Thymus (tissue), 11 donors: ENCODE measurements at regions not wholly inside any gene's neighbourhood (a gene's known extent, or its start where the extent isn't known, plus 50 kb on each side); places are given as distances from the start of the nearest gene placed in this dataset.

Experiments
- DNase-seq, 9 donors: peaks; one replicate each; pipeline ENCODE4 v3.0.0-alpha.2; 2013; ENCODE audit warnings: low spot score in 9 of 9, low read depth in 6 of 9, missing footprints in 1 of 9
- H3K27ac ChIP-seq, 2 donors: one replicate each; pipeline ENCODE4 v1.5.1; 2013; ENCODE audit warnings: control low read depth in 1 of 2, low read depth in 1 of 2, low read length in 1 of 2, mild to moderate bottlenecking in 1 of 2, moderate library complexity in 1 of 2
- H3K27me3 ChIP-seq, 2 donors: one replicate each; pipeline ENCODE4 v1.5.1; 2013; ENCODE audit warnings: low read length in 1 of 2; ENCODE audit not compliant: control insufficient read depth in 2 of 2, insufficient read depth in 1 of 2
- H3K36me3 ChIP-seq, 2 donors: one replicate each; pipeline ENCODE4 v1.5.1; 2013; ENCODE audit warnings: low read length in 1 of 2, mild to moderate bottlenecking in 1 of 2, moderate library complexity in 1 of 2; ENCODE audit not compliant: control insufficient read depth in 2 of 2, insufficient read depth in 2 of 2
- H3K4me1 ChIP-seq, 2 donors: one replicate each; pipeline ENCODE4 v1.5.1; 2013; ENCODE audit warnings: low read length in 2 of 2; ENCODE audit not compliant: control insufficient read depth in 2 of 2, insufficient read depth in 2 of 2
- H3K4me3 ChIP-seq, 2 donors: one replicate each; pipeline ENCODE4 v1.5.1; 2013; ENCODE audit warnings: low read length in 2 of 2, control low read depth in 1 of 2, mild to moderate bottlenecking in 1 of 2
- H3K9me3 ChIP-seq, 2 donors: one replicate each; pipeline ENCODE4 v1.5.1; 2013; ENCODE audit warnings: low read length in 1 of 2, mild to moderate bottlenecking in 1 of 2; ENCODE audit not compliant: control insufficient read depth in 2 of 2, insufficient read depth in 1 of 2
- whole genome bisulfite sequencing: extraction: QIAGEN DNeasy Blood & Tissue Kit; methylation state at CpG from one replicate; pipeline ENCODE4 v1.1.7; 2013; 5-methylcytosine and 5-hydroxymethylcytosine counted together
- donor health status: healthy.

DNA sequence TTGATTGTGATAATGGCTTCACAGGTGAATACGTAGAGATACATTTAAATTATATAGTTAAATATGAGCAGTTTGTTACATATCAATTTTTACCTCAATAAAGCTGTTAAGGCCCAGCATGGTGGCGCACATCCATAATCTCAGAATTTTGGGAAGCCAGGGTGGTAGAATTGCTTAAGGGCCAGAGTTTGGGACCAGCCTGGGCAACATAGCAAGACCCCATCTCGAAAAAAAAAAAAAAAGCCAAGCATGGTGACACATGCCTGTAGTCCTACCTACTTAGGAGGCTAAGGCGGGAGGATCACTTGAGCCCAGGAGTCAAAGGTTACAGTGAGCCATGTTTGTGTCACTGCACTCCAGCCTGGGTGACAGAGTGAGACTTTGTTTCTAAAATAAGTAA is 138.7 kb upstream of the TMEM161B start:
- H3K4me1 ChIP-seq: no peaks in the 10 kb centered on the region
- DNase-seq: no peak
- H3K27me3 ChIP-seq: no peaks in the 10 kb centered on the region
- no peaks in the 10 kb centered on the region for H3K36me3 ChIP-seq
- no peak overlapping the region for H3K4me3 ChIP-seq
- no peaks in the 10 kb centered on the region for H3K9me3 ChIP-seq
- WGBS: 89% methylated on average over 4 of the region's 4 CpGs
- H3K27ac ChIP-seq: no peak overlapping the region

DNA sequence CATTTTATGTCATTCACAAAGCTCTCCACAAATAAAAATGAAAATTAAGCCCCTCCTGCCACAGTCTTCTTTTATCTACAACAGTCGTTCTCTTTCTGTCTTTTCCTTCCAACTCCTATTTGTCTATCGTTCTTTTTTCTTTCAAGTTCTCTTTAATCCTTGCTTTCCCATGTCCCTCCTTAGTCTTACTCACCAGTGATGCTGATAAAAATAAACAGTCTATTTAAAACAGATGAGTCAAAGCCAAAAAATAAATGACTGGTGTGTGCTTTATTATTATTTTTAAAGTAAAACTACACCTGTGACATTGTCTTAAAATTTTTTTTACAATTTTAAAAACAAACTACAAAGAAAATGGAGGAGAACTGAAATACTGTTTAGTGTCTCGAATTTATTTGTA is 137.1 kb upstream of the TMEM161B start:
- 91% methylated on average over 3 of the region's 3 CpGs for WGBS
- Histone ChIP-seq H3K4me1 (no peaks in the 10 kb centered on the region), H3K4me3 (no peak overlapping the region), H3K27me3 (no peaks in the 10 kb centered on the region), H3K36me3 (no peaks in the 10 kb centered on the region), H3K27ac (no peak overlapping the region), H3K9me3 (no peaks in the 10 kb centered on the region)
- no peak for DNase-seq

GRCh38 chr5:88404405-88404804 is 135.8 kb upstream of the TMEM161B start:
- WGBS: 92% methylated on average over 2 of the region's 2 CpGs
- Histone ChIP-seq H3K4me1 (no peaks in the 10 kb centered on the region), H3K27me3 (no peaks in the 10 kb centered on the region), H3K36me3 (no peaks in the 10 kb centered on the region), H3K4me3 (no peak overlapping the region), H3K9me3 (no peaks in the 10 kb centered on the region), H3K27ac (no peak overlapping the region)
- DNase-seq: no peak

- Histone ChIP-seq H3K4me1 (no peaks in the 10 kb centered on the region), H3K27ac (no peak overlapping the region), H3K9me3 (no peaks in the 10 kb centered on the region), H3K27me3 (peaks cover 0 to 2% of the 10 kb centered on the region in 2 donors), H3K4me3 (no peak overlapping the region), H3K36me3 (no peaks in the 10 kb centered on the region)
- no peak for DNase-seq
- WGBS: 85% methylated on average over 4 of the region's 4 CpGs
Observed at GRCh38 chr5:88401686-88402085, 133.0 kb upstream of the TMEM161B start.

GRCh38 chr5:88401228-88401627 is 132.6 kb upstream of the TMEM161B start:
- Histone ChIP-seq H3K9me3 (no peaks in the 10 kb centered on the region), H3K4me1 (no peaks in the 10 kb centered on the region)

GRCh38 chr5:88399561-88399960 is 130.9 kb upstream of the TMEM161B start:
- H3K27me3 ChIP-seq: peaks cover 0 to 2% of the 10 kb centered on the region in 2 donors
- no peaks in the 10 kb centered on the region for H3K36me3 ChIP-seq
- no peak for DNase-seq
- no peak overlapping the region for H3K4me3 ChIP-seq
- 85% methylated on average over 2 of the region's 2 CpGs for WGBS
- no peaks in the 10 kb centered on the region for H3K9me3 ChIP-seq
- no peaks in the 10 kb centered on the region for H3K4me1 ChIP-seq
- H3K27ac ChIP-seq: no peak overlapping the region

More at GRCh38 chr5:88401228-88401627, 132.6 kb upstream of the TMEM161B start:
- Histone ChIP-seq H3K4me3 (no peak overlapping the region), H3K27ac (no peak overlapping the region), H3K36me3 (no peaks in the 10 kb centered on the region), H3K27me3 (peaks cover 0 to 2% of the 10 kb centered on the region in 2 donors)
- no peak for DNase-seq

- DNase-seq: no peak
- WGBS: 74% methylated on average over 4 of the region's 4 CpGs
Observed at GRCh38 chr5:88398316-88398715, 129.7 kb upstream of the TMEM161B start.

GRCh38 chr5:88396751-88397281 is 128.2 kb upstream of the TMEM161B start:
- no peak for DNase-seq
- no peaks in the 10 kb centered on the region for H3K36me3 ChIP-seq
- H3K27ac ChIP-seq: no peak overlapping the region
- peaks cover 0 to 2% of the 10 kb centered on the region in 2 donors for H3K27me3 ChIP-seq
- H3K9me3 ChIP-seq: no peaks in the 10 kb centered on the region
- 52% methylated on average over 7 of the region's 7 CpGs for WGBS
- no peaks in the 10 kb centered on the region for H3K4me1 ChIP-seq
- no peak overlapping the region for H3K4me3 ChIP-seq

More at GRCh38 chr5:88398316-88398715, 129.7 kb upstream of the TMEM161B start:
- Histone ChIP-seq H3K27me3 (peaks cover 0 to 2% of the 10 kb centered on the region in 2 donors), H3K9me3 (no peaks in the 10 kb centered on the region), H3K27ac (no peak overlapping the region), H3K4me1 (no peaks in the 10 kb centered on the region), H3K36me3 (no peaks in the 10 kb centered on the region), H3K4me3 (no peak overlapping the region)

GRCh38 chr5:88396000-88396535 is 127.4 kb upstream of the TMEM161B start:
- Histone ChIP-seq H3K4me1 (no peaks in the 10 kb centered on the region), H3K27ac (no peak overlapping the region), H3K4me3 (no peak overlapping the region), H3K36me3 (no peaks in the 10 kb centered on the region), H3K27me3 (peaks cover 0 to 2% of the 10 kb centered on the region in 2 donors), H3K9me3 (no peaks in the 10 kb centered on the region)
- no peak for DNase-seq
- 92% methylated on average over 2 of the region's 2 CpGs for WGBS
